ENCODE measurements at regions not wholly inside any gene's neighbourhood (a gene's known extent, or its start where the extent isn't known, plus 50 kb on each side); places are given as distances from the start of the nearest gene placed in this dataset.

DNA sequence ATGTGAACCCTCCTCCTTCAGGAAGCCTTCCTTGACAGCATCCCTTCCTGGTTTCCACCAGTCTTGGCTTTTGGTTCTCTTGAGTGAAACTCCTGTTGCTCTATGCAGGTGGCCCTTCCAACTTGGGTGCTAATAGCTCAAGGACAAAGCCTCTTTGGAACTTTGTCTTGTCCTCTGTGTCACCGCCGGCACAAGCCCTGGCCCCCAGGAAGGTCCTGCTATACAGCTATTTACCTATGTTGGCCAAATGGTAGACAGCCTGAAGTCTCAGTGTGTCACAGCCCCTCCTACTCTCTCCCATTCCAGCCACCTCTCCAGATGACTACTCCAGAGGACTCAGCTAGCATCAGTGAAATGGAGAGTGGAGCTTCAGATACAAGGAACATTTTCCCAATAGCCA, 94.7 kb upstream of the ZNF618 start:
- H3K4me3 ChIP-seq (ENCODE audit: low read depth, low read length): no peak overlapping the region
- no peak for TF ChIP-seq CTCF (IDR thresholded peaks at IDR 0.05; ENCODE audit: insufficient read depth, low read depth, low read length)
- no peak for DNase-seq (ENCODE audit: low read depth)

DNA sequence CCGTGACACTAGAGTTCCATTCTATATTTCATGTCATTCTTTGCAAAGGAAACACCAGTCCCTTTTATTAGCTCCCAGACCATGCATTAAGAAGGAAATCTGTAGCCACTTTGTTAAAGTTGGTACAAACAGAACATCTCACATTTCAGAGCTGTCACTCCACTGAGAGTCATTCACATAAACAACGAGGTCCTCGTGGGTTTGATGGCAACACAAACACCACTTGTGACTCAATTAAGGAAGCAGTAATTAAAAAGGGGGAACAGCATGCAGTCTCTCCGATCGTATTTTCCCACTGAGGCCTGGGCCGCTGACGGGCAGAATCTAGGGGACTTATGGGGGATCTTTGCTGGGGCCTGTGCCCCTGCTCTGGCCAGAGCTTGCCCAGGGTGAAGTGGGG, 94.2 kb upstream of the ZNF618 start:
- no peak overlapping the region for H3K4me3 ChIP-seq (ENCODE audit: low read depth, low read length)
- no peak for TF ChIP-seq CTCF (IDR thresholded peaks at IDR 0.05; ENCODE audit: insufficient read depth, low read depth, low read length)

GRCh38 chr9:113783475-113783874, 92.6 kb upstream of the ZNF618 start:
- DNase-seq (ENCODE audit: low read depth): no peak
- H3K4me3 ChIP-seq (ENCODE audit: low read depth, low read length): no peak overlapping the region
- TF ChIP-seq CTCF (IDR thresholded peaks at IDR 0.05; ENCODE audit: insufficient read depth, low read depth, low read length): no peak

More for the DNA sequence above, 94.2 kb upstream of the ZNF618 start:
- DNase-seq (ENCODE audit: low read depth): no peak

DNA sequence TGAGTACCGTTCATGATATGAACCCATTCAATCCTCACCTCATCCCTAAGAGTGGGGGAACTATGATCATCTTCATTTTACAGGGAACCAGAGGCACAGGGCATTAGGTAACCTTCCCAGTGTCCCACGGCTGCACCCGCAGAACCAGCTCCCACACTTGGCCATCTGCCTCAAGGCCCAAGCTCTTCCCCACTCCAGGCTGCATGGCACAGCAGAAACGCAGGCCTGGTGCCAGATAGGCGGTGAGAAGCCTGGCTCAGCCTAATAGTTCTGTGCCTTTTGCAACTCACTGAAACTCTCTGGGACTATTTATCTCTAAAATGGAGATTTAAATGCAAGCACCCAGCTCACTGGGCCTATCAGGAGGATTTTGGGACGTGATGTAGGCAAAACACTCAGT, 90.8 kb upstream of the ZNF618 start:
- H3K4me3 ChIP-seq (ENCODE audit: low read depth, low read length): no peak overlapping the region
- DNase-seq (ENCODE audit: low read depth): no peak
- TF ChIP-seq CTCF (IDR thresholded peaks at IDR 0.05; ENCODE audit: insufficient read depth, low read depth, low read length): no peak

DNA sequence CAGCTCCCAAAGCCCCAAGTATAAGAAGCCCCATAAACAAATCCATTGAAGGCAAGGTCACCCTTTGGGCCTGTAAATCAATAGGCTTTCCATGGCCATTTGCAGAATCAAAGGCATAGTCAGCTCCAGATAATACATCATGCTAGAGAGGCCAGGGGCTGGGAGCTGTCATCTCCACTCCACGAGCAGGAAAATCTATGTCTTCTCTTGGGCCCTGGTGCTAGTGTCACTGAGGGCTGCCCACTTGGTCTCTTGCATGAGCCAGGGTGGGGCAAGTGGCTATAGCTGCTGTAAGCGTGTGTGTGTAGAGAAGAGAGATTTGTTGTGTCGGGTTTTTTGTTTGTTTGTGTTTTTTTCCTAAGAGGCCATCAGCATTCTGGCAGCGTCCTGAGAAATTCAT, 90.0 kb upstream of the ZNF618 start:
- H3K4me3 ChIP-seq (ENCODE audit: low read depth, low read length): no peak overlapping the region
- DNase-seq (ENCODE audit: low read depth): no peak
- no peak for TF ChIP-seq CTCF (IDR thresholded peaks at IDR 0.05; ENCODE audit: insufficient read depth, low read depth, low read length)

GRCh38 chr9:113787871-113788270, 88.2 kb upstream of the ZNF618 start:
- H3K4me3 ChIP-seq (ENCODE audit: low read depth, low read length): no peak overlapping the region
- no peak for TF ChIP-seq CTCF (IDR thresholded peaks at IDR 0.05; ENCODE audit: insufficient read depth, low read depth, low read length)
- DNase-seq (ENCODE audit: low read depth): no peak

GRCh38 chr9:113788616-113789330, 87.3 kb upstream of the ZNF618 start:
- no peak for TF ChIP-seq CTCF (IDR thresholded peaks at IDR 0.05; ENCODE audit: insufficient read depth, low read depth, low read length)

More at GRCh38 chr9:113788616-113789330, 87.3 kb upstream of the ZNF618 start:
- H3K4me3 ChIP-seq (ENCODE audit: low read depth, low read length): no peak overlapping the region
- DNase-seq (ENCODE audit: low read depth): no peak

Data from fibroblast of villous mesenchyme (primary cell).